AG20443 (cell line): ENCODE measurements at regions not wholly inside any gene's neighbourhood (a gene's known extent, or its start where the extent isn't known, plus 50 kb on each side); places are given as distances from the start of the nearest gene placed in this dataset.

ENCODE experiments used
- DNase-seq: peaks from one replicate; pipeline ENCODE4 v3.0.0; 2012; ENCODE audit warnings: low spot score, mixed read lengths

GRCh38 chr16:86747761-86748160 lies 169.4 kb downstream of the FOXL1 start:
- no peak for DNase-seq

- no peak for DNase-seq
Observed at GRCh38 chr16:86748652-86749051, 170.3 kb downstream of the FOXL1 start.

- peak; percentile 74 for DNase-seq
Observed at GRCh38 chr16:86751076-86752030, 173.0 kb downstream of the FOXL1 start.

- DNase-seq: no peak
Observed at GRCh38 chr16:86752582-86753175, 174.3 kb downstream of the FOXL1 start.

GRCh38 chr16:86753399-86753798 lies 175.1 kb downstream of the FOXL1 start:
- no peak for DNase-seq

GRCh38 chr16:86755571-86756006 lies 177.2 kb downstream of the FOXL1 start:
- DNase-seq: no peak

- no peak for DNase-seq
Observed at GRCh38 chr16:86756882-86757703, 178.7 kb downstream of the FOXL1 start.

- no peak for DNase-seq
Observed at GRCh38 chr16:86757704-86758040, 179.3 kb downstream of the FOXL1 start.

GRCh38 chr16:86758932-86759331 lies 180.6 kb downstream of the FOXL1 start:
- DNase-seq: no peak

- DNase-seq: peak; percentile 80
Observed at GRCh38 chr16:86761111-86762031, 183.0 kb downstream of the FOXL1 start.

- no peak for DNase-seq
Observed at GRCh38 chr16:86762095-86762494, 183.7 kb downstream of the FOXL1 start.

- no peak for DNase-seq
Observed at GRCh38 chr16:86763819-86764218, 185.5 kb downstream of the FOXL1 start.

GRCh38 chr16:86764551-86764950 lies 186.2 kb downstream of the FOXL1 start:
- no peak for DNase-seq

GRCh38 chr16:86765389-86766026 lies 187.2 kb downstream of the FOXL1 start:
- no peak for DNase-seq

- DNase-seq: no peak
Observed at GRCh38 chr16:86766700-86767099, 188.4 kb downstream of the FOXL1 start.

- peak; percentile 40 for DNase-seq
Observed at GRCh38 chr16:86768228-86768791, 190.0 kb downstream of the FOXL1 start.

- no peak for DNase-seq
Observed at GRCh38 chr16:86768999-86769398, 190.7 kb downstream of the FOXL1 start.

- DNase-seq: peak; percentile 62
Observed at GRCh38 chr16:86771506-86772460, 193.4 kb downstream of the FOXL1 start.

GRCh38 chr16:86772671-86773353 lies 194.5 kb downstream of the FOXL1 start:
- DNase-seq: peak; percentile 90
